ENCODE measurements at regions not wholly inside any gene's neighbourhood (a gene's known extent, or its start where the extent isn't known, plus 50 kb on each side); places are given as distances from the start of the nearest gene placed in this dataset.

- Histone ChIP-seq H2AK5ac (ENCODE audit: insufficient read length, low read length) (no peak overlapping the region), H4K91ac (ENCODE audit: insufficient read length, low read depth, low read length) (no peak overlapping the region), H3K18ac (ENCODE audit: insufficient read length, low read depth, low read length) (no peak overlapping the region), H3K4me2 (ENCODE audit: insufficient read depth, insufficient read length, low read length) (no peak overlapping the region), H3K4ac (ENCODE audit: low read depth, low read length) (no peak overlapping the region), H3K23me2 (ENCODE audit: insufficient read length, low read depth, low read length, poor library complexity, severe bottlenecking) (no peaks in the 10 kb centered on the region), H3K79me2 (ENCODE audit: insufficient read depth, low read length) (no peaks in the 10 kb centered on the region), H2BK5ac (ENCODE audit: insufficient read length, low read length) (no peak overlapping the region), H3K14ac (ENCODE audit: insufficient read depth, low read length) (no peak overlapping the region), H2BK15ac (ENCODE audit: low read depth, low read length) (no peak overlapping the region), H3K27ac (ENCODE audit: insufficient read length, low read depth, low read length) (no peak overlapping the region), H2BK20ac (ENCODE audit: low read depth, low read length, poor library complexity, severe bottlenecking) (no peak overlapping the region), H2BK12ac (ENCODE audit: insufficient read length, low read depth, low read length) (no peak overlapping the region), H3K56ac (ENCODE audit: insufficient read length, low read depth, low read length) (no peak overlapping the region), H4K8ac (replicated peaks; ENCODE audit: insufficient read length, low read depth, low read length) (no peak overlapping the region), H3K23ac (ENCODE audit: insufficient read length, low read depth, low read length) (no peak overlapping the region), H4K20me1 (ENCODE audit: control insufficient read depth, insufficient read depth, insufficient read length) (no peaks in the 10 kb centered on the region), H4K5ac (ENCODE audit: insufficient read length, low read depth, low read length) (no peak overlapping the region), H3K9me3 (ENCODE audit: control insufficient read depth, low read depth, low read length) (no peaks in the 10 kb centered on the region), H2AFZ (ENCODE audit: low read length) (no peak overlapping the region), H3K27me3 (ENCODE audit: insufficient read depth, low read length) (no peaks in the 10 kb centered on the region), H3K79me1 (ENCODE audit: insufficient read depth, low read depth, low read length, poor library complexity, severe bottlenecking) (no peaks in the 10 kb centered on the region), H3T11ph (ENCODE audit: low read length) (no peak overlapping the region), H2BK120ac (ENCODE audit: low read depth, low read length, poor library complexity, severe bottlenecking) (no peak overlapping the region), H3K4me1 (ENCODE audit: insufficient read depth, low read length) (no peaks in the 10 kb centered on the region), H3K9ac (ENCODE audit: extremely low read depth, insufficient read length, low read length) (no peak overlapping the region)
- no peak for DNase-seq
- Mint-ChIP-seq H3K4me3 (no peak overlapping the region), H3K9me3 (peaks cover 33 to 61% of the 10 kb centered on the region in 2 experiments), H3K27me3 (ENCODE audit: low read depth) (peaks cover 2% of the 10 kb centered on the region), H3K27ac (no peak overlapping the region), H3K4me1 (no peaks in the 10 kb centered on the region), H3K36me3 (ENCODE audit: insufficient read depth in 1 of 3, low read depth in 3 of 3) (peaks cover 3 to 11% (median 8%) of the 10 kb centered on the region in 3 experiments; a peak in 5 of 7 replicates)
- no CpG with 5 or more reads among the region's 1 CpG for whole genome bisulfite sequencing (ENCODE audit: extremely low coverage, insufficient read length, low lambda C conversion rate)
- TF ChIP-seq CTCF (conservative IDR thresholded peaks at IDR 0.05): no peak
These were observed 711.2 kb downstream of the AMY1C start for GRCh38 chr1:104460880-104461279.

All from H9 (cell line).